PC-9 (cell line): ENCODE measurements at regions not wholly inside any gene's neighbourhood (a gene's known extent, or its start where the extent isn't known, plus 50 kb on each side); places are given as distances from the start of the nearest gene placed in this dataset.
"Not testable (repeated sequence)": the region's sequence is repeated elsewhere in the genome, so short reads cannot be mapped to it uniquely, and the experiment has no call there.

Source experiments
- BruUV-seq: library from RNA; stranded (reverse); fragments of 400-500 nt; replicated peaks from 2 replicates; lab custom pipeline; 2021; lab: Mats Ljungman, UMichigan
- CTCF ChIA-PET: fragments of 300-600 bp; sonication (Branson Sonifier 250); formaldehyde crosslinking; loops from one replicate; lab custom pipeline; 2022; ENCODE audit warnings: antibody characterized with exemption; lab: Charles Lee
- POLR2A ChIA-PET: fragments of 300-600 bp; sonication (Branson Sonifier 250); formaldehyde crosslinking; loops from one replicate; lab custom pipeline; 2022; ENCODE audit warnings: antibody characterized with exemption; ENCODE audit not compliant: unreplicated experiment; lab: Charles Lee
- DNase-seq, 2 experiments: peaks; one replicate each; pipeline versions ENCODE4 v3.0.0 to v3.0.0-alpha.2; 2015 to 2022; ENCODE audit warnings: mixed read lengths in 1 of 2
- H2AFZ ChIP-seq: fragments of 200-600 bp; sonication (generic); 2 replicates; pipeline ENCODE4 v1.8.1; 2017; ENCODE audit warnings: antibody characterized with exemption
- H3F3A ChIP-seq: fragments of 200-600 bp; sonication (generic); 2 replicates; pipeline ENCODE4 v1.8.1; 2017; ENCODE audit warnings: antibody characterized with exemption, mild to moderate bottlenecking, low read depth; ENCODE audit not compliant: insufficient read depth
- H3K27ac ChIP-seq: fragments of 200-600 bp; sonication (generic); 2 replicates; pipeline ENCODE4 v1.6.1; 2016; ENCODE audit warnings: mixed run types
- H3K27me3 ChIP-seq: fragments of 200-600 bp; sonication (generic); 2 replicates; pipeline ENCODE4 v1.6.1; 2016; ENCODE audit warnings: low read depth, mixed run types; ENCODE audit not compliant: insufficient read depth
- H3K36me3 ChIP-seq: fragments of 200-600 bp; sonication (generic); 2 replicates; pipeline ENCODE4 v1.6.1; 2016; ENCODE audit warnings: low read depth, mixed run types
- H3K4me1 ChIP-seq: fragments of 200-600 bp; sonication (generic); replicated peaks from 2 replicates; pipeline ENCODE4 v1.6.1; 2016; ENCODE audit warnings: mixed run types; ENCODE audit not compliant: insufficient read depth
- H3K4me2 ChIP-seq: fragments of 200-600 bp; sonication (generic); 2 replicates; pipeline ENCODE4 v1.6.1; 2017; ENCODE audit warnings: mixed run types
- H3K4me3 ChIP-seq: fragments of 200-600 bp; sonication (generic); 2 replicates; pipeline ENCODE4 v1.6.1; 2016; ENCODE audit warnings: mixed run types
- H3K79me2 ChIP-seq: fragments of 200-600 bp; sonication (generic); 2 replicates; pipeline ENCODE4 v1.6.1; 2017; ENCODE audit warnings: low read depth, mixed run types
- H3K9me2 ChIP-seq: fragments of 200-600 bp; sonication (generic); 2 replicates; pipeline ENCODE4 v1.8.1; 2017; ENCODE audit warnings: mild to moderate bottlenecking; ENCODE audit not compliant: insufficient read depth
- H3K9me3 ChIP-seq: fragments of 200-600 bp; sonication (generic); 2 replicates; pipeline ENCODE4 v1.8.1; 2016; ENCODE audit warnings: low read depth; ENCODE audit not compliant: insufficient read depth
- H4K20me1 ChIP-seq: fragments of 200-600 bp; sonication (generic); 2 replicates; pipeline ENCODE4 v1.8.1; 2017; ENCODE audit not compliant: insufficient read depth
- CTCF ChIP-seq: fragments of 200-600 bp; sonication (generic); conservative IDR thresholded peaks from 2 replicates; pipeline ENCODE4 v1.6.1; 2017; ENCODE audit warnings: mixed run types, antibody characterized with exemption, mild to moderate bottlenecking, moderate library complexity
- EZH2 ChIP-seq: fragments of 200-600 bp; sonication (generic); IDR thresholded peaks from 2 replicates; pipeline ENCODE4 v1.8.0; 2017; ENCODE audit warnings: antibody characterized with exemption, low read depth
- intact Hi-C: fragments of 100-400 bp; cut with micrococcal nuclease; formaldehyde crosslinking; loops from one replicate; pipeline ENCODE4 v1.10.0; 2022; ENCODE audit not compliant: unreplicated experiment

- CTCF ChIA-PET = no interaction called here
- H3K9me2 ChIP-seq = no peaks in the 10 kb centered on the region
- H3K4me2 ChIP-seq = no peak overlapping the region
- DNase-seq = peak in 1 of 2 experiments; percentile 6
- peaks cover 95% of the 10 kb centered on the region for H3K27me3 ChIP-seq
- BruUV-seq = no TSS peak
- no peaks in the 10 kb centered on the region for H3K79me2 ChIP-seq
- H3F3A ChIP-seq = no peaks in the 10 kb centered on the region
- POLR2A ChIA-PET = no interaction called here
- H3K4me3 ChIP-seq = no peak overlapping the region
- TF ChIP-seq EZH2 (no peak), CTCF (no peak)
- intact Hi-C loops = no loop called here
- H3K36me3 ChIP-seq = no peaks in the 10 kb centered on the region
- H3K27ac ChIP-seq = no peak overlapping the region
- no peak overlapping the region for H2AFZ ChIP-seq
- no peaks in the 10 kb centered on the region for H4K20me1 ChIP-seq
- no peaks in the 10 kb centered on the region for H3K4me1 ChIP-seq
- no peaks in the 10 kb centered on the region for H3K9me3 ChIP-seq
These were observed 118.5 kb upstream of the PHACTR3 start for GRCh38 chr20:59485576-59486454.

GRCh38 chr20:59488459-59488858 is 115.9 kb upstream of the PHACTR3 start:
- H3K9me3 ChIP-seq, H3K4me1 ChIP-seq, POLR2A ChIA-PET, H3K9me2 ChIP-seq, BruUV-seq, H3K4me3 ChIP-seq, intact Hi-C loops, H3K4me2 ChIP-seq, H2AFZ ChIP-seq, H3K79me2 ChIP-seq, H4K20me1 ChIP-seq, DNase-seq, CTCF ChIA-PET, H3F3A ChIP-seq, H3K27ac ChIP-seq, H3K36me3 ChIP-seq: not testable (repeated sequence)
- peaks cover 93% of the 10 kb centered on the region for H3K27me3 ChIP-seq

- H3K4me3 ChIP-seq, intact Hi-C loops, BruUV-seq, POLR2A ChIA-PET, H3K9me2 ChIP-seq, H3K4me1 ChIP-seq, H2AFZ ChIP-seq, H3K4me2 ChIP-seq, H3F3A ChIP-seq, H3K36me3 ChIP-seq, H3K27ac ChIP-seq, H3K9me3 ChIP-seq, H4K20me1 ChIP-seq, H3K79me2 ChIP-seq, CTCF ChIA-PET: not testable (repeated sequence)
- peak in 1 of 2 experiments; percentile 8 for DNase-seq
- peaks cover 93% of the 10 kb centered on the region for H3K27me3 ChIP-seq
These were observed 113.9 kb upstream of the PHACTR3 start for GRCh38 chr20:59490196-59491004.

- TF ChIP-seq EZH2 = no peak
- no peak for TF ChIP-seq CTCF
- Histone ChIP-seq H3K4me1 (no peaks in the 10 kb centered on the region), H3K27me3 (peaks cover 93% of the 10 kb centered on the region), H3K27ac (no peak overlapping the region), H3K9me2 (no peaks in the 10 kb centered on the region), H3K4me2 (no peak overlapping the region), H3K79me2 (no peaks in the 10 kb centered on the region), H3K4me3 (no peak overlapping the region), H3K36me3 (no peaks in the 10 kb centered on the region), H2AFZ (no peak overlapping the region), H4K20me1 (peaks cover 6% of the 10 kb centered on the region; the same call in 1 of the 2 replicates), H3K9me3 (no peaks in the 10 kb centered on the region), H3F3A (no peaks in the 10 kb centered on the region)
- no TSS peak for BruUV-seq
- intact Hi-C loops = no loop called here
- CTCF ChIA-PET = no interaction called here
- POLR2A ChIA-PET = no interaction called here
- peak in 1 of 2 experiments; percentile 27 for DNase-seq
These were observed 112.5 kb upstream of the PHACTR3 start for GRCh38 chr20:59491884-59492283.
